Endothelial cell of umbilical vein (primary cell): ENCODE measurements at regions not wholly inside any gene's neighbourhood (a gene's known extent, or its start where the extent isn't known, plus 50 kb on each side); places are given as distances from the start of the nearest gene placed in this dataset.

Experiments
- BruUV-seq: library from RNA; stranded (reverse); fragments of 400-500 nt; replicated peaks from 2 replicates; lab custom pipeline; 2021; lab: Mats Ljungman, UMichigan
- CTCF ChIA-PET: fragments of 300-600, 350-600 bp; sonication (Branson Sonifier 250); formaldehyde crosslinking; loops from one replicate; lab custom pipeline; 2021; ENCODE audit warnings: antibody characterized with exemption, inconsistent platforms; lab: Charles Lee
- POLR2A ChIA-PET: fragments of 300-600, 350-600 bp; sonication (Branson Sonifier 250); formaldehyde crosslinking; loops from one replicate; lab custom pipeline; 2021; ENCODE audit warnings: antibody characterized with exemption, inconsistent platforms; lab: Charles Lee
- DNase-seq: peaks from one replicate; pipeline ENCODE4 v3.0.0-alpha.2; 2011; ENCODE audit warnings: low read depth, low spot score
- FAIRE-seq: peaks from 2 replicates; lab custom pipeline; 2011; peaks lifted over from hg19 to GRCh38; lab: Jason Lieb, UNC
- H2AFZ ChIP-seq: 2 replicates; pipeline ENCODE4 v1.6.0; 2012; ENCODE audit warnings: low read depth, low read length, control low read depth, inconsistent platforms
- H3K27ac ChIP-seq: 2 replicates; pipeline ENCODE4 v1.5.1; 2011; ENCODE audit warnings: low read depth, mild to moderate bottlenecking, control low read depth, low read length, moderate library complexity; ENCODE audit not compliant: insufficient read depth
- H3K27me3 ChIP-seq, 2 experiments: 2 replicates each; pipeline versions ENCODE4 v1.6.0 to v1.6.1; 2011; ENCODE audit warnings: low read length in 2 of 2, mixed read lengths in 1 of 2; ENCODE audit not compliant: control insufficient read depth in 2 of 2, insufficient read depth in 2 of 2
- H3K36me3 ChIP-seq, 2 experiments: 2 replicates in 1 of 2; 3 replicates in 1 of 2; pipeline ENCODE4 v1.5.1; 2011; ENCODE audit warnings: low read length in 2 of 2, mild to moderate bottlenecking in 1 of 2, moderate library complexity in 1 of 2; ENCODE audit not compliant: control insufficient read depth in 2 of 2, insufficient read depth in 2 of 2; ENCODE audit errors: extremely low read depth in 1 of 2
- H3K4me1 ChIP-seq: 3 replicates; pipeline ENCODE4 v1.5.1; 2011; ENCODE audit warnings: mild to moderate bottlenecking, low read length; ENCODE audit not compliant: control insufficient read depth, insufficient read depth; ENCODE audit errors: extremely low read depth
- H3K4me2 ChIP-seq: 2 replicates; pipeline ENCODE4 v1.6.1; 2011; ENCODE audit warnings: low read length, control low read depth, mixed read lengths; ENCODE audit not compliant: insufficient read depth
- H3K4me3 ChIP-seq, 3 experiments: fragments of 200-600 bp in 1 of 3; sonication (generic), shearing (Covaris generic) in 1 of 3; replicated peaks in 1 of 3; 2 replicates each; pipeline ENCODE4 v1.5.1; 2011 to 2016; ENCODE audit warnings: control low read depth in 3 of 3, low read length in 3 of 3, mild to moderate bottlenecking in 2 of 3, inconsistent platforms in 1 of 3, low read depth in 1 of 3, moderate library complexity in 1 of 3; ENCODE audit not compliant: insufficient read depth in 1 of 3
- H3K79me2 ChIP-seq: 2 replicates; pipeline ENCODE4 v1.6.0; 2012; ENCODE audit warnings: low read length, inconsistent platforms; ENCODE audit not compliant: control insufficient read depth, insufficient read depth
- H3K9ac ChIP-seq: replicated peaks from 2 replicates; pipeline ENCODE3; 2011; ENCODE audit warnings: low read length, control low read depth; ENCODE audit not compliant: insufficient read depth; ENCODE audit errors: extremely low read depth
- H3K9me1 ChIP-seq: replicated peaks from 3 replicates; pipeline ENCODE4 v1.6.0; 2011; ENCODE audit warnings: mild to moderate bottlenecking, low read length; ENCODE audit not compliant: control insufficient read depth, insufficient read depth; ENCODE audit errors: extremely low read depth
- H3K9me3 ChIP-seq: replicated peaks from 2 replicates; pipeline ENCODE4 v1.5.1; 2012; ENCODE audit warnings: low read length, inconsistent platforms; ENCODE audit not compliant: control insufficient read depth, insufficient read depth
- H4K20me1 ChIP-seq: replicated peaks from 2 replicates; pipeline ENCODE3; 2011; ENCODE audit warnings: mild to moderate bottlenecking, low read length; ENCODE audit not compliant: control insufficient read depth, insufficient read depth; ENCODE audit errors: extremely low read depth
- EZH2 ChIP-seq: IDR thresholded peaks from 2 replicates; pipeline ENCODE4 v1.6.1; 2012; ENCODE audit warnings: borderline replicate concordance, low read depth, mild to moderate bottlenecking, moderate library complexity, low read length, inconsistent platforms; ENCODE audit not compliant: severe bottlenecking
- GATA2 ChIP-seq: IDR thresholded peaks from 2 replicates; pipeline ENCODE4 v1.7.0; 2011; ENCODE audit warnings: low read depth, mild to moderate bottlenecking, moderate library complexity, mixed read lengths, low read length; ENCODE audit not compliant: insufficient read length, insufficient read depth
- JUN ChIP-seq: IDR thresholded peaks from 2 replicates; pipeline ENCODE4 v1.6.1; 2011; ENCODE audit warnings: borderline replicate concordance, low read depth; ENCODE audit not compliant: insufficient read length, insufficient read depth
- MYC ChIP-seq: IDR thresholded peaks from one replicate; pipeline ENCODE4 v1.6.1; 2011; ENCODE audit warnings: mild to moderate bottlenecking, low read depth, low read length
- POLR2A ChIP-seq: IDR thresholded peaks from 2 replicates; pipeline ENCODE4 v1.6.1; 2012; ENCODE audit warnings: low read depth, mild to moderate bottlenecking, control low read depth, low read length
- POLR2AphosphoS5 ChIP-seq: IDR thresholded peaks from 2 replicates; pipeline ENCODE4 v1.6.1; 2012; ENCODE audit warnings: low read depth, mild to moderate bottlenecking, control low read depth, low read length, moderate library complexity; ENCODE audit not compliant: insufficient read depth
- dilution Hi-C: fragments of 300-500 bp; cut with MboI; formaldehyde crosslinking; loops from one replicate; pipeline ENCODE4 v1.15.0; 2019; ENCODE audit warnings: low sequenced_read_pairs; ENCODE audit not compliant: extremely low pct_ligation_motif_present
- intact Hi-C: fragments of 100-400 bp; cut with micrococcal nuclease; formaldehyde crosslinking; loops from one replicate; pipeline ENCODE4 v1.10.0; 2022
- TF ChIP-seq, protein P1 (sequence below), 2 donors: IDR thresholded peaks; 1 replicate in 1 of 2; 2 replicates in 1 of 2; pipeline ENCODE4 v1.5.1; 2011; ENCODE audit warnings: low read length in 2 of 2, mild to moderate bottlenecking in 2 of 2, moderate library complexity in 2 of 2, control low read depth in 1 of 2, inconsistent platforms in 1 of 2, low read depth in 1 of 2; ENCODE audit not compliant: insufficient read depth in 1 of 2; ENCODE audit errors: extremely low read depth in 1 of 2
- TF ChIP-seq, protein P2 (sequence below): IDR thresholded peaks from 2 replicates; pipeline ENCODE4 v1.6.1; 2011; ENCODE audit not compliant: insufficient read depth, insufficient read length

DNA sequence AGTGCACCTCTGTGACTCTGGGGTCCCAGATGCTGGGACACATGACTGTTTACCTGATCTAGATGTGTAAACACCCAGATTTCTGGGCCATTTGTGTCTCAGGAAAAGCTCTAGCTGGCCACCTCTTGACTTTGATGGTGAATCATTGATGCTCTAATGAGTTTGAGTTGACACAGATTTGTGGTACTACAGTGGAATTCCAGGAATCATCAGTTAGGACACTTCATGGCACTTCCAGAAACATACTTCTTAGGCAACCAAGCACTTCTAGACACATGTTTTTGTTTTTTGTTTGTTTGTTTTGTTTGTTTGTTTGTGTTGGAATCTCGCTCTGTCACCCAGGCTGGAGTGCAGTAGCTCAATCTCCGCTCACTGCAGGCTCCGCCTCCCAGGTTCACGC is 302.2 kb upstream of the ZMIZ1 start:
- H3K4me2 ChIP-seq: no peak overlapping the region
- no peaks in the 10 kb centered on the region for H3K79me2 ChIP-seq
- no peaks in the 10 kb centered on the region for H3K9me1 ChIP-seq
- H3K27me3 ChIP-seq: no peaks in the 10 kb centered on the region
- no peak overlapping the region for H3K4me3 ChIP-seq
- H3K9me3 ChIP-seq: no peaks in the 10 kb centered on the region
- FAIRE-seq: no peak
- dilution Hi-C loops: no loop called here
- H3K9ac ChIP-seq: no peak overlapping the region
- TF ChIP-seq POLR2A: no peak
- TF ChIP-seq MYC: no peak
- TF ChIP-seq, protein P1, sequence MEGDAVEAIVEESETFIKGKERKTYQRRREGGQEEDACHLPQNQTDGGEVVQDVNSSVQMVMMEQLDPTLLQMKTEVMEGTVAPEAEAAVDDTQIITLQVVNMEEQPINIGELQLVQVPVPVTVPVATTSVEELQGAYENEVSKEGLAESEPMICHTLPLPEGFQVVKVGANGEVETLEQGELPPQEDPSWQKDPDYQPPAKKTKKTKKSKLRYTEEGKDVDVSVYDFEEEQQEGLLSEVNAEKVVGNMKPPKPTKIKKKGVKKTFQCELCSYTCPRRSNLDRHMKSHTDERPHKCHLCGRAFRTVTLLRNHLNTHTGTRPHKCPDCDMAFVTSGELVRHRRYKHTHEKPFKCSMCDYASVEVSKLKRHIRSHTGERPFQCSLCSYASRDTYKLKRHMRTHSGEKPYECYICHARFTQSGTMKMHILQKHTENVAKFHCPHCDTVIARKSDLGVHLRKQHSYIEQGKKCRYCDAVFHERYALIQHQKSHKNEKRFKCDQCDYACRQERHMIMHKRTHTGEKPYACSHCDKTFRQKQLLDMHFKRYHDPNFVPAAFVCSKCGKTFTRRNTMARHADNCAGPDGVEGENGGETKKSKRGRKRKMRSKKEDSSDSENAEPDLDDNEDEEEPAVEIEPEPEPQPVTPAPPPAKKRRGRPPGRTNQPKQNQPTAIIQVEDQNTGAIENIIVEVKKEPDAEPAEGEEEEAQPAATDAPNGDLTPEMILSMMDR (IDR thresholded peaks at IDR 0.05; ENCODE audit: extremely low read depth in 1 of 2, insufficient read depth in 1 of 2, low read depth in 1 of 2, low read length in 2 of 2): no peak
- DNase-seq: no peak
- H4K20me1 ChIP-seq: no peaks in the 10 kb centered on the region
- ChIA-PET CTCF (interaction anchor here (0.8 kb wide), 1 partner anchor 10 kb away, joined by 3 read pairs; no protein-coding TSS in a partner anchor), POLR2A (no interaction called here)
- H2AFZ ChIP-seq: no peak overlapping the region
- no peaks in the 10 kb centered on the region for H3K4me1 ChIP-seq
- H3K36me3 ChIP-seq: no peaks in the 10 kb centered on the region
- BruUV-seq: no TSS peak
- H3K27ac ChIP-seq: no peak overlapping the region
- intact Hi-C loops: no loop called here

DNA sequence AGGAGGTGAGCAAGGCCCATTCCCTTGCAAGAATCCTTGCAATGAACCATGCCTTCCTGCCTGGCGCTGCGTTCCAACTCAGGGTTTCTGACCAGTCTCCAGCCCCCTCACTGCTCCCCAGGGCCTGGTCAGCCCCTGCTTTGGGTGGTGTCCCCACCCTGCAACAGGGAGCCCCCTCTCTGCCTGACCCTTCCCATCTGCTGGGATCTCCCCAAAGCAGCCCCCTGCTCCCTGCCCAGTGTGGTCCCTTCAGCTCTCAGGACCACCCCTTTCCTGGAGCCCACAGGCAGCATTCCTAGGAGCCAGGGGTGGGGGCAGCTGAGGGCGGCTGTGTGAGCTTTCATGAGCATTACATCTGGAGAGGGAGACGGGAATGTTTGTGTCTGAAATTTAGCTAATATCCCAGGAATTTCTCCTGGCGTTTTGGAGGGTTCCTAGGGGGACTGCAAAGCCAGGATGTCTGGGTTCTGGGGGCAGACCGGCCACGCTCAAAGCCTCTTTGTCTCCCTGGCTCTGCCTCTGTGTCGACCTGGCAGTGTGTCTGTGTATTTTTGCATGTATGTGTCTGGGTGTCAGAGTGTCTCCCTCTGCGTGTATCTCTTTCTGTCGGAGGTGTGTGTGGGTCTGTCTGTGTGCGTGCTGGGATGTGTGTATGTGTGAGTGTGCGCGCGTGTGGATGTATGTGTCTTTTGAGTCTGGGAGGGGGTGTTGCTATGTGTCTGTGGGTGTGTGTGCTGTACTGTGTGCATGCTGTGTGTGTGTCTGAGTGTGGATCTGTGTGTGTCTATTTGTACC is 300.5 kb upstream of the ZMIZ1 start:
- POLR2A ChIA-PET: no interaction called here

More for the DNA sequence above, 300.5 kb upstream of the ZMIZ1 start:
- H3K27me3 ChIP-seq: no peaks in the 10 kb centered on the region
- H3K79me2 ChIP-seq: no peaks in the 10 kb centered on the region
- no peak overlapping the region for H3K4me3 ChIP-seq
- H3K4me1 ChIP-seq: no peaks in the 10 kb centered on the region
- no TSS peak for BruUV-seq
- no peak overlapping the region for H3K4me2 ChIP-seq
- dilution Hi-C loops (no loop called here), intact Hi-C loops (no loop called here)
- FAIRE-seq (no peak), DNase-seq (no peak)
- H2AFZ ChIP-seq: no peak overlapping the region
- no peaks in the 10 kb centered on the region for H4K20me1 ChIP-seq
- no peak overlapping the region for H3K9ac ChIP-seq
- H3K36me3 ChIP-seq: no peaks in the 10 kb centered on the region
- CTCF ChIA-PET: no interaction called here
- no peaks in the 10 kb centered on the region for H3K9me1 ChIP-seq
- TF ChIP-seq, protein P2, sequence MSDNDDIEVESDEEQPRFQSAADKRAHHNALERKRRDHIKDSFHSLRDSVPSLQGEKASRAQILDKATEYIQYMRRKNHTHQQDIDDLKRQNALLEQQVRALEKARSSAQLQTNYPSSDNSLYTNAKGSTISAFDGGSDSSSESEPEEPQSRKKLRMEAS: no peak
- TF ChIP-seq POLR2AphosphoS5 (no peak), EZH2 (no peak), POLR2A (no peak), JUN (no peak), GATA2 (no peak), MYC (no peak)
- TF ChIP-seq, protein P1 (IDR thresholded peaks at IDR 0.05; ENCODE audit: extremely low read depth in 1 of 2, insufficient read depth in 1 of 2, low read depth in 1 of 2, low read length in 2 of 2): no peak
- H3K9me3 ChIP-seq: no peaks in the 10 kb centered on the region
- no peak overlapping the region for H3K27ac ChIP-seq
